Right cardiac atrium (tissue), 5 donors: ENCODE measurements at regions not wholly inside any gene's neighbourhood (a gene's known extent, or its start where the extent isn't known, plus 50 kb on each side); places are given as distances from the start of the nearest gene placed in this dataset.

Experiments
- ATAC-seq, 2 donors: fragments of 200-7000 bp; cut with Tn5 transposase; one replicate each; pipeline versions ENCODE4 v1.8.0 to v1.9.1; 2020; ENCODE audit warnings: moderate library complexity in 2 of 2, mild to moderate bottlenecking in 1 of 2
- DNase-seq, 3 donors: peaks; one replicate each; pipeline ENCODE4 v3.0.0-alpha.2; 2020
- H3K27ac ChIP-seq: one replicate; pipeline ENCODE4 v1.5.1; 2013; ENCODE audit warnings: mild to moderate bottlenecking, low read length, control low read depth, moderate library complexity
- H3K27me3 ChIP-seq: one replicate; pipeline ENCODE4 v1.6.1; 2013; ENCODE audit not compliant: control insufficient read depth, insufficient read depth
- H3K4me1 ChIP-seq: one replicate; pipeline ENCODE4 v1.6.1; 2013; ENCODE audit warnings: low read length; ENCODE audit not compliant: control insufficient read depth, insufficient read depth
- H3K4me3 ChIP-seq: one replicate; pipeline ENCODE4 v1.5.1; 2013; ENCODE audit warnings: low read length, control low read depth
- H3K9me3 ChIP-seq: one replicate; pipeline ENCODE4 v1.6.1; 2013; ENCODE audit warnings: low read length; ENCODE audit not compliant: control insufficient read depth
- WGBS: extraction: QIAGEN DNeasy Blood & Tissue Kit; methylation state at CpG from one replicate; pipeline ENCODE4 v1.1.7; 2013; 5-methylcytosine and 5-hydroxymethylcytosine counted together
- intact Hi-C, 4 donors: fragments of 100-400 bp; cut with DNase I; formaldehyde crosslinking; loops; one replicate each; pipeline versions ENCODE4 v1.11.0 to v1.14.0; 2022 to 2023
- donor health status: healthy with polysubstance abuse.
- donor health status: DM: no; HTN: yes; CAD: no.
- donor health status: DM: no; HTN: no; CAD: no.
- donor health status: DM: no; HTN: yes; CAD: no; lungs with severe emphysema.
- donor health status: DM: yes; HTN: yes; CAD: no.

DNA sequence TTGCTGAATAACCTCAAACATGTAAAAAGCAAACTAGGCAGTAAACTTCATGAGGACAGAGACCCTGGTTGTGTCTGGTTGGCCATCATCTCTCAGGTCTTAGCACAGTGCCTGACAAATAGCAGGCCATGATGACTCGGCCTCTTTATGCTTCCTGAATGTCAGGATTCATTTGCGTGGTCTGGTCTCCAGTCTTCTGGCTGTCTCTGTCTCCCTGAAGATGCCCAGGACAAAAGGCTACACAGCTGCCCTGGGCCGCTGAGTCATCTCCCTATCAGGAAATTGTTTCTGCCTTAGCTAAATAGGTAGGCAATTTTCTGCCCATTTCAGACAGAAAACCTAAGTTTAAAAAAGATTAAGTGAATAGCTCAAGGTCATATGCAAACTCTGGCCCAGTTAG is 84.1 kb upstream of the FNDC3A start:
- intact Hi-C loops, result no loop called here
- Histone ChIP-seq H3K9me3 (no peaks in the 10 kb centered on the region), H3K4me1 (no peaks in the 10 kb centered on the region), H3K4me3 (no peak overlapping the region), H3K27me3 (no peaks in the 10 kb centered on the region), H3K27ac (no peak overlapping the region)
- ATAC-seq (no peak), DNase-seq (no peak)
- 58% methylated on average over 3 of the region's 3 CpGs for WGBS

- intact Hi-C loops, result no loop called here
- no peaks in the 10 kb centered on the region for H3K9me3 ChIP-seq
- H3K4me3 ChIP-seq, result no peak overlapping the region
- WGBS, result 9% methylated on average over 2 of the region's 2 CpGs
- H3K27me3 ChIP-seq, result no peaks in the 10 kb centered on the region
- ATAC-seq (peak in 1 of 2 donors; percentile 82), DNase-seq (no peak)
- no peak overlapping the region for H3K27ac ChIP-seq
- no peaks in the 10 kb centered on the region for H3K4me1 ChIP-seq
These were observed 83.5 kb upstream of the FNDC3A start for GRCh38 chr13:48892053-48892687.

DNA sequence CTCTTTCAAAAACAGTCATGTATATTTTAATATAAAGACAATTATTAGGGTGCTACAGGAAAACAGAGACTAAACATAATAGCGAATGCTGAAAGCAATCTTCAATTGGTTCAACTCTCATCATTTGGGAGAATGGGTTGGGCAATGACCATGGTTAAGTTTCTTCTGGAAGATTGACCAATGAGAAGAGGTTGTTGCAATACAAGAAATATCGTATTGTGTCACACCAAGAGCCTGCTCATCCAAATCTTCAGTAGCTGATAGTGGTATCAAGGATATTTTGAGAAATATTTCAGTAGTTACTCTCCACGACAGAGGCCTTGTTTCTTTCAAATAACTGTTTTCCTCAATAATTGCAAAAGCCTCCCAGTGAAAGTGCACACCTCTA is 83.0 kb upstream of the FNDC3A start:
- Histone ChIP-seq H3K9me3 (no peaks in the 10 kb centered on the region), H3K4me3 (no peak overlapping the region), H3K27ac (no peak overlapping the region), H3K27me3 (no peaks in the 10 kb centered on the region), H3K4me1 (no peaks in the 10 kb centered on the region)
- intact Hi-C loops, result no loop called here
- 75% methylated on average over 3 of the region's 3 CpGs for WGBS
- DNase-seq (no peak), ATAC-seq (no peak)

GRCh38 chr13:48896312-48896711 is 79.4 kb upstream of the FNDC3A start:
- DNase-seq, result no peak
- no peaks in the 10 kb centered on the region for H3K4me1 ChIP-seq
- H3K27me3 ChIP-seq, result peaks cover 3% of the 10 kb centered on the region
- no peak overlapping the region for H3K4me3 ChIP-seq
- no peaks in the 10 kb centered on the region for H3K9me3 ChIP-seq
- no peak overlapping the region for H3K27ac ChIP-seq
- no peak for ATAC-seq
- intact Hi-C loops, result no loop called here

GRCh38 chr13:48901781-48902180 is 73.9 kb upstream of the FNDC3A start:
- Histone ChIP-seq H3K9me3 (no peaks in the 10 kb centered on the region), H3K27me3 (peaks cover 3% of the 10 kb centered on the region), H3K27ac (no peak overlapping the region), H3K4me1 (no peaks in the 10 kb centered on the region), H3K4me3 (no peak overlapping the region)
- DNase-seq, result no peak
- intact Hi-C loops, result no loop called here
- no peak for ATAC-seq

GRCh38 chr13:48902368-48902767 is 73.3 kb upstream of the FNDC3A start:
- intact Hi-C loops, result no loop called here
- no peak overlapping the region for H3K27ac ChIP-seq
- no peak for ATAC-seq
- no peaks in the 10 kb centered on the region for H3K9me3 ChIP-seq
- peaks cover 3% of the 10 kb centered on the region for H3K27me3 ChIP-seq
- 56% methylated on average over 1 of the region's 1 CpG for WGBS
- no peaks in the 10 kb centered on the region for H3K4me1 ChIP-seq
- no peak overlapping the region for H3K4me3 ChIP-seq
- no peak for DNase-seq

DNA sequence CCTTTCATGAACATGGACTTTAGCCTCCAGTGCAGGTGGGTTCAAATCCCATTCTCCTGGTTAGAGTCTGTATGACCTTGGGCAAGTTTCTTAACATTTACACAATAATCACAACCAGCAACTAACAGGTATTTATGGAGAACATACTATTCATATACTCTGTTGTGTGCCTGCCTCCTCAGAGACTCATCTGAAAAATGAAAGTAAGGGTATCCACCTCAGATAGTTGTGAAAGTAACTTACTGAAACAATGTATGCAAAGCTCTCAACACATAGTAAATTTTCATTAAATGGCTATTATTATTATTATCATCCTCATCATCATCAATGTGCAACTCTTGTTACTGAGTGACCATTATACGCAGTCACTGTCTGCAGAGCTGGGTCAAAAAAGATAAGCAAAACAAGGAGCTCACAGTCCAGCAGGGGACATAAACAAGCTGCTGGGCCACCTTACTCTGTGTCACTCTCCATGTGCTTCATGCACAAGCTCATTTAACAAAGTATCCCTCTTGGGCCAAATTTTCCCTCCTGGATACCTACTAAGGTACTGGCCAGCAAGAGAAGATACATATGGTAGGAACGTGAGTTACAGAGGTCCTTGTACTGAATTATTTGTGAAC is 70.9 kb upstream of the FNDC3A start:
- Histone ChIP-seq H3K27me3 (peaks cover 3% of the 10 kb centered on the region), H3K9me3 (no peaks in the 10 kb centered on the region), H3K4me3 (no peak overlapping the region), H3K4me1 (no peaks in the 10 kb centered on the region), H3K27ac (no peak overlapping the region)
- intact Hi-C loops, result no loop called here
- 90% methylated on average over 2 of the region's 2 CpGs for WGBS
- ATAC-seq, result no peak
- DNase-seq, result no peak

DNA sequence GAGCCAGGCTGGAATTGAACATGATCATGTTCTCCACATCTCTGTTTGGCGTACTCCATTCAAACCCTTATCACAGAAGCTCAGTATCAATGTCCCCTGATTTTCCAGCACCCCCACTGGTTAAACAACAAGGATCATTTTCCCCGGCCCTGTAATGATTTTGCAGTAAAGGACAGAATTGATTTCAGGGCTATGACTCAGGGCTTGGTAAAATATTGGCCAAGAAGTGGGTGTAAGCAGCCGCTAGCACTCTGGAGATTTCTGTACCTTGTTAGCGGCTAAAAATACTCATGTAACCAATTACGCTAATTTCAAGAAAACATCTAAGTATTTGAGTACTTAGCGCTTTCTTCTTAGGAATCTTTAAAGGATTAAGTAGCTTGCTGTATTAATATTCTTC is 69.5 kb upstream of the FNDC3A start:
- no peak for DNase-seq
- no peak overlapping the region for H3K4me3 ChIP-seq
- H3K27me3 ChIP-seq, result no peaks in the 10 kb centered on the region
- no peak for ATAC-seq
- 88% methylated on average over 6 of the region's 6 CpGs for WGBS
- no peaks in the 10 kb centered on the region for H3K9me3 ChIP-seq
- no peaks in the 10 kb centered on the region for H3K4me1 ChIP-seq
- no peak overlapping the region for H3K27ac ChIP-seq
- intact Hi-C loops, result no loop called here

DNA sequence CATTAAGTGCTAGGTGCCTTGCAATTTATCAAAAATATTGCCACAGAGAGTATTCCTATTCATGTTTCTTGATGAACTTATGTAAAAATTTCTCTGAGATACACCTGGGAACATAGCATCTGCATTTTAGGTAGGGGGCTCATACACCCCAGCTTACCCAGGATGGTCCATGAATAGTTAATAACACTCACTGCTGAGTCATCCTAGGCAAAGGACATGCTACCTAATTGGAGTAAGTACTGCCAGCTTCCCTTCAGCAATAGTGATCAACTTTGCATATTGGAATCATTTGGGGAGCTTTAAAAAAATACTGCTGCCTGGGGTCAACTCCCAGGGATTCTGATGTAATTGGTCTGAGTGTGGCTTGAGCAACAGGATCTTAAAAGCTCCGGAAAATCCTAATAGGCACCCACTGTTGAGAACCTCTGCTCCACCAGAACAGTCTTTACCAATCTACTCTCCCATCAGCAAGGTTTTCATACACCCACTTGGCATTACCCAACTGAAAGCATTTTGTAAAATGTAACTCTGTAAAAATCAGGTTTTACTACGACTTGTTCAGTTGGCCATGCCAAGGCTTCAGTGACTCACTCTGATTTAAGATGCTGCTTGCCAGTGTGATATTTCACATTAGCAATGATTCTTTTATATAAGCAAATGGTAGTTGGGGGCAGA is 67.2 kb upstream of the FNDC3A start:
- intact Hi-C loops, result no loop called here
- Histone ChIP-seq H3K27me3 (no peaks in the 10 kb centered on the region), H3K4me1 (no peaks in the 10 kb centered on the region), H3K9me3 (no peaks in the 10 kb centered on the region), H3K27ac (no peak overlapping the region), H3K4me3 (no peak overlapping the region)
- 58% methylated on average over 2 of the region's 2 CpGs for WGBS
- DNase-seq (no peak), ATAC-seq (no peak)

DNA sequence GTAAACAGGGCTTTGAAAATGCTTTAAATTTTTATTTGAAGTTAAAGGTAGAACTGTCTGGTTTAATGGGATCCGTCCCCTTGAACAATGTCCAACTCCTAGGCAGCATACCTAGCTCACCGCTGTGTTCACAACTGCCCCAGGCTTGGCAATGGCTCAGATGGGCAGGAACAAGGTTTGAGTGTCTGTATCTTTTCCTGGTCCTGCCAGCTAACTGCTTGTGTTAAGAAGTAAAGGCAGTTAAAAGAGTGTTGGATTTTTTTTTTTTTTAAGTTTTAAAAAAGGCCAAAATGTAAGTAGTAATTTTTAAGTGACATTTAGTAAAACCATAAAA is 66.7 kb upstream of the FNDC3A start:
- no peak for DNase-seq
- no peaks in the 10 kb centered on the region for H3K9me3 ChIP-seq
- H3K27ac ChIP-seq, result no peak overlapping the region
- no peak for ATAC-seq
- intact Hi-C loops, result no loop called here
- 73% methylated on average over 2 of the region's 2 CpGs for WGBS
- H3K4me3 ChIP-seq, result no peak overlapping the region
- no peaks in the 10 kb centered on the region for H3K4me1 ChIP-seq
- no peaks in the 10 kb centered on the region for H3K27me3 ChIP-seq

- 19% methylated on average over 2 of the region's 2 CpGs for WGBS
- H3K27me3 ChIP-seq, result no peaks in the 10 kb centered on the region
- no peaks in the 10 kb centered on the region for H3K9me3 ChIP-seq
- no peaks in the 10 kb centered on the region for H3K4me1 ChIP-seq
- DNase-seq, result no peak
- intact Hi-C loops, result no loop called here
- ATAC-seq, result no peak
- no peak overlapping the region for H3K4me3 ChIP-seq
- H3K27ac ChIP-seq, result no peak overlapping the region
These were observed 65.0 kb upstream of the FNDC3A start for GRCh38 chr13:48910686-48911085.
